PC-3 (cell line): ENCODE measurements at regions not wholly inside any gene's neighbourhood (a gene's known extent, or its start where the extent isn't known, plus 50 kb on each side); places are given as distances from the start of the nearest gene placed in this dataset.

Experiments used
- ATAC-seq: fragments of 200-7000 bp; cut with Tn5 transposase; 2 replicates; pipeline ENCODE4 v1.9.1; 2020; ENCODE audit warnings: mild to moderate bottlenecking, moderate library complexity
- BruUV-seq: library from RNA; stranded (reverse); fragments of 400-500 nt; replicated peaks from 2 replicates; lab custom pipeline; 2021; lab: Mats Ljungman, UMichigan
- CTCF ChIA-PET: fragments of 300-600 bp; sonication (Branson Sonifier 250); formaldehyde crosslinking; loops from one replicate; lab custom pipeline; 2022; ENCODE audit warnings: antibody characterized with exemption; lab: Charles Lee
- POLR2A ChIA-PET: fragments of 300-600 bp; sonication (Branson Sonifier 250); formaldehyde crosslinking; loops from one replicate; lab custom pipeline; 2022; ENCODE audit warnings: antibody characterized with exemption; ENCODE audit not compliant: unreplicated experiment; lab: Charles Lee
- DNase-seq: peaks from one replicate; pipeline ENCODE4 v3.0.0-alpha.2; 2015
- H2AFZ ChIP-seq: fragments of 300-600 bp; sonication (generic); 2 replicates; pipeline ENCODE4 v1.6.0; 2016; ENCODE audit warnings: antibody characterized with exemption, low read length
- H3F3A ChIP-seq: fragments of 300-600 bp; sonication (generic); one replicate; pipeline ENCODE4 v1.6.0; 2017; ENCODE audit warnings: antibody characterized with exemption, low read length, control low read depth, mild to moderate bottlenecking; ENCODE audit not compliant: unreplicated experiment
- H3K27ac ChIP-seq: fragments of 300-600 bp; sonication (generic); 2 replicates; pipeline ENCODE4 v1.5.1; 2016; ENCODE audit warnings: mild to moderate bottlenecking, low read length
- H3K27me3 ChIP-seq: fragments of 300-600 bp; sonication (generic); 2 replicates; pipeline ENCODE4 v1.6.1; 2016; ENCODE audit warnings: low read length, mixed read lengths
- H3K36me3 ChIP-seq: fragments of 300-600 bp; sonication (generic); 2 replicates; pipeline ENCODE4 v1.6.1; 2016; ENCODE audit warnings: low read depth, mixed run types, low read length, mixed read lengths
- H3K4me1 ChIP-seq: fragments of 300-600 bp; sonication (generic); 2 replicates; pipeline ENCODE4 v1.5.1; 2016; ENCODE audit warnings: low read length; ENCODE audit not compliant: insufficient read depth
- H3K4me2 ChIP-seq: fragments of 300-600 bp; sonication (generic); 2 replicates; pipeline ENCODE4 v1.6.0; 2016; ENCODE audit warnings: low read length
- H3K4me3 ChIP-seq: fragments of 300-600 bp; sonication (generic); 2 replicates; pipeline ENCODE4 v1.5.1; 2016; ENCODE audit warnings: mild to moderate bottlenecking, low read length, mixed read lengths
- H3K79me2 ChIP-seq: fragments of 300-600 bp; sonication (generic); 2 replicates; pipeline ENCODE4 v1.6.1; 2017; ENCODE audit warnings: low read length, mixed read lengths
- H3K9ac ChIP-seq: fragments of 300-600 bp; sonication (generic); 2 replicates; pipeline ENCODE4 v1.6.0; 2016; ENCODE audit warnings: mild to moderate bottlenecking, low read length
- H3K9me2 ChIP-seq: fragments of 300-600 bp; sonication (generic); replicated peaks from 2 replicates; pipeline ENCODE4 v1.6.1; 2016; ENCODE audit warnings: mixed run types, low read length, mixed read lengths
- H3K9me3 ChIP-seq: fragments of 300-600 bp; sonication (generic); 2 replicates; pipeline ENCODE4 v1.6.1; 2016; ENCODE audit warnings: low read length, mixed read lengths
- H4K20me1 ChIP-seq: fragments of 300-600 bp; sonication (generic); 2 replicates; pipeline ENCODE4 v1.6.1; 2016; ENCODE audit warnings: low read length, mixed read lengths
- CTCF ChIP-seq: fragments of 300-600 bp; sonication (generic); conservative IDR thresholded peaks from 2 replicates; pipeline ENCODE4 v1.5.1; 2017; ENCODE audit warnings: antibody characterized with exemption, low read depth, mild to moderate bottlenecking, low read length
- EZH2 ChIP-seq: fragments of 300-600 bp; sonication (generic); IDR thresholded peaks from one replicate; pipeline ENCODE4 v1.6.1; 2017; ENCODE audit warnings: antibody characterized with exemption, mild to moderate bottlenecking, low read length; ENCODE audit not compliant: unreplicated experiment
- EZH2phosphoT487 ChIP-seq: fragments of 300-600 bp; sonication (generic); IDR thresholded peaks from 2 replicates; pipeline ENCODE4 v1.6.1; 2018; ENCODE audit warnings: mild to moderate bottlenecking, antibody characterized with exemption, low read length, borderline replicate concordance
- intact Hi-C: fragments of 100-400 bp; cut with micrococcal nuclease; formaldehyde crosslinking; loops from 2 replicates; pipeline ENCODE4 v1.9.0; 2023

GRCh38 chr6:139551376-139551775 is 176.9 kb upstream of the CITED2 start:
- no peaks in the 10 kb centered on the region for H3F3A ChIP-seq
- no peak for TF ChIP-seq EZH2phosphoT487
- no peak for TF ChIP-seq EZH2
- no peak for TF ChIP-seq CTCF
- H3K27me3 ChIP-seq = no peaks in the 10 kb centered on the region
- H3K9me2 ChIP-seq = no peaks in the 10 kb centered on the region
- no peak for DNase-seq
- BruUV-seq = no TSS peak
- H3K9me3 ChIP-seq = no peaks in the 10 kb centered on the region
- ChIA-PET CTCF (no interaction called here), POLR2A (no interaction called here)
- H3K36me3 ChIP-seq = no peaks in the 10 kb centered on the region
- no peak overlapping the region for H3K9ac ChIP-seq
- ATAC-seq = no peak
- no peak overlapping the region for H3K4me2 ChIP-seq
- intact Hi-C loops = no loop called here
- H2AFZ ChIP-seq = no peak overlapping the region
- no peaks in the 10 kb centered on the region for H3K79me2 ChIP-seq
- H4K20me1 ChIP-seq = no peaks in the 10 kb centered on the region
- H3K27ac ChIP-seq = no peak overlapping the region
- H3K4me1 ChIP-seq = no peaks in the 10 kb centered on the region
- H3K4me3 ChIP-seq = no peak overlapping the region

- Histone ChIP-seq H3F3A (no peaks in the 10 kb centered on the region), H3K27me3 (no peaks in the 10 kb centered on the region), H2AFZ (no peak overlapping the region), H4K20me1 (no peaks in the 10 kb centered on the region), H3K9ac (no peak overlapping the region), H3K4me3 (no peak overlapping the region), H3K4me2 (no peak overlapping the region), H3K27ac (no peak overlapping the region), H3K79me2 (no peaks in the 10 kb centered on the region), H3K4me1 (no peaks in the 10 kb centered on the region), H3K9me2 (no peaks in the 10 kb centered on the region), H3K36me3 (no peaks in the 10 kb centered on the region), H3K9me3 (no peaks in the 10 kb centered on the region)
- ATAC-seq (no peak), DNase-seq (no peak)
- no peak for TF ChIP-seq EZH2
- TF ChIP-seq CTCF = no peak
- intact Hi-C loops = no loop called here
- ChIA-PET POLR2A (no interaction called here), CTCF (no interaction called here)
- no TSS peak for BruUV-seq
Measured at GRCh38 chr6:139550361-139550760, 175.9 kb upstream of the CITED2 start.

GRCh38 chr6:139549561-139550070 is 175.2 kb upstream of the CITED2 start:
- H3K4me2 ChIP-seq = no peak overlapping the region
- no peaks in the 10 kb centered on the region for H3K79me2 ChIP-seq
- H3K36me3 ChIP-seq = no peaks in the 10 kb centered on the region
- intact Hi-C loops = no loop called here
- H3K27ac ChIP-seq = no peak overlapping the region
- no peaks in the 10 kb centered on the region for H3K27me3 ChIP-seq
- ChIA-PET CTCF (no interaction called here), POLR2A (no interaction called here)
- H3K4me3 ChIP-seq = no peak overlapping the region
- H3K9me3 ChIP-seq = no peaks in the 10 kb centered on the region
- no peaks in the 10 kb centered on the region for H3K9me2 ChIP-seq
- H3K4me1 ChIP-seq = no peaks in the 10 kb centered on the region
- no peaks in the 10 kb centered on the region for H4K20me1 ChIP-seq
- no peak overlapping the region for H2AFZ ChIP-seq
- DNase-seq (peak; percentile 13), ATAC-seq (no peak)
- TF ChIP-seq EZH2 (no peak), EZH2phosphoT487 (no peak), CTCF (no peak)
- BruUV-seq = no TSS peak
- H3F3A ChIP-seq = no peaks in the 10 kb centered on the region
- no peak overlapping the region for H3K9ac ChIP-seq
